Neuron (in vitro differentiated cells): ENCODE measurements at regions not wholly inside any gene's neighbourhood (a gene's known extent, or its start where the extent isn't known, plus 50 kb on each side); places are given as distances from the start of the nearest gene placed in this dataset.
"Not testable (repeated sequence)": the region's sequence is repeated elsewhere in the genome, so short reads cannot be mapped to it uniquely, and the experiment has no call there.

ENCODE experiments used
- H2AFZ ChIP-seq: one replicate; pipeline ENCODE4 v1.6.1; 2013; ENCODE audit warnings: low read depth, mild to moderate bottlenecking, inconsistent platforms, low read length, moderate library complexity
- H3K27me3 ChIP-seq: one replicate; pipeline ENCODE4 v1.6.1; 2013; ENCODE audit warnings: low read length; ENCODE audit not compliant: insufficient read depth
- H3K36me3 ChIP-seq: one replicate; pipeline ENCODE4 v1.6.1; 2013; ENCODE audit warnings: low read length; ENCODE audit not compliant: insufficient read depth
- H3K4me1 ChIP-seq: one replicate; pipeline ENCODE4 v1.6.1; 2013; ENCODE audit warnings: low read length; ENCODE audit not compliant: insufficient read depth
- H3K4me3 ChIP-seq: 2 replicates; pipeline ENCODE4 v1.5.1; 2013; ENCODE audit warnings: mild to moderate bottlenecking, low read length, moderate library complexity
- H3K9me3 ChIP-seq: one replicate; pipeline ENCODE4 v1.6.1; 2013; ENCODE audit warnings: low read length

DNA sequence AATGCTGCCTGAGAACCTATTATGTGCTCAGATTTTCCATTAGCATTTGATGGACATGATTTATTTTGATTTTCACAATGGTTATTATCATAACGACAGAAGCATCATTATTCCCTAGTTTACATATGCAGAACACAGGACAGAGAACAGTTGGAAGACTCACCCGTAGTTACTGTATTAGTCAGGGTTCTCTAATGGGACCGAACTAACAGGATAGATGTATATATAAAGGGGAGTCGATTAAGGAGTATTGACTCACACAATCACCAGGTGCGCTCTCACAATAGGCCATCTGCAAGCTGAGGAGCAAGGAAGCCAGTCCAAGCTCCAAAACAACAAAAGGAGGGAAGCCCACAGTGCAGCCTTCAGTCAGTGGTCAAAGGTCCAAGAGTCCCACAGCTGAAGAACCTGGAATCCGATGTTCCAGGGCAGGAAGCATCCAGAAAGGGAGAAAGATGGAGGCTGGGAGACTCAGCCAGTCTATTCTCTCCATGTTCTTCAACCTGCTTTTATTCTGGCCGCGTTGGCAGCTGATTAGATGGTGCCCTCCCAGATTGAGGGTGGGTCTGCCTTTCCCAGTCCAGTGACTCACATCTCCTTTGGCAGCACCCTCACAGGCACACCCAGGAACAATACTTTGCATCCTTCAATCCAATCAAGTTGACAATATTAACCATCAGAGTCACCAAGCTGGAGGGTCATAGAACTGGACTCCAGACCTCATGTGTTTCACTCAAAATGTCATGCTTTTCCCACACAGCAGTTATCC is 92.7 kb upstream of the XYLT1 start:
- Histone ChIP-seq H3K9me3 (no peaks in the 10 kb centered on the region), H2AFZ (no peak overlapping the region), H3K4me3 (no peak overlapping the region), H3K27me3 (no peaks in the 10 kb centered on the region), H3K4me1 (no peaks in the 10 kb centered on the region), H3K36me3 (no peaks in the 10 kb centered on the region)

DNA sequence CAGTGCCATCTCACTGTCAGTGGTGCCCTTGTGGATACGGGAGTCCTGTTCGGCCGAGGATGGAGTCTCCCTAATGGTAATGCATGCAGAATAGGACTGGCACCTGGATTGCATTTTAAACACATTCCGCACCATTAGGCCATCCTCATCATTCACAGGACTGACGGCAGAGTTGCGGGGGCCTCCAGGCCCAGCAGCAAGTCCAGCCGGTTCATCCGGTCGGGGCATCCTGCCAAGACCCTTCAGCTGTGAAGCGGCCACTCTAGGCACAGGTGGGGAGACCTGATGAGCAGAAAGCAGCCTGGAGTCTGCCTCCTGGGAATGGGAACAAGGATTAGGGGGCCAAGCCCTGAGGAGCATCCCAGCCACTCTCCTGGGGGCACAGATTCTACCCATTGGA is 90.3 kb upstream of the XYLT1 start:
- H2AFZ ChIP-seq, result no peak overlapping the region

DNA sequence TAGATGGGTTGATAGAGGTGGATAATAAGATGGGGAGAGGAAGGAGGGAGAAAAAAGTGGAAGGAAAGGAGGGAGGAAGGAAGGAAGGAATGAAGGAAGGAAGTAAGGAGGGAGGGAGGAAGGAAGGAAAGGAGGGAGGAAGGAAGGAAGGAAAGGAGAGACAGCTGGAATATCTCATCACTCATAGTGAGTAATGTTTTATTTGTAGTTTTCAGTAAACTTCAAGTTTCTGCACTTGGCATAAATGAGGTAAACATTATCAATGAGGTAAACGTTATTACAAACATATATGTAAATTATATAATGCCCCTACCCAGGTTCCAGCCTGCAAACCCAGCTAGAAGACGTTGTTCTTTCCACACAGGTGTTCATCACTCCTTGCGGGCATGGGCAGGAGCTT is 89.8 kb upstream of the XYLT1 start:
- Histone ChIP-seq H3K36me3 (no peaks in the 10 kb centered on the region), H3K4me1 (no peaks in the 10 kb centered on the region), H2AFZ (no peak overlapping the region), H3K4me3 (no peak overlapping the region), H3K9me3 (no peaks in the 10 kb centered on the region), H3K27me3 (no peaks in the 10 kb centered on the region)

More for the DNA sequence above, 90.3 kb upstream of the XYLT1 start:
- H3K9me3 ChIP-seq, result no peaks in the 10 kb centered on the region
- no peaks in the 10 kb centered on the region for H3K4me1 ChIP-seq
- H3K27me3 ChIP-seq, result no peaks in the 10 kb centered on the region
- no peak overlapping the region for H3K4me3 ChIP-seq
- no peaks in the 10 kb centered on the region for H3K36me3 ChIP-seq

DNA sequence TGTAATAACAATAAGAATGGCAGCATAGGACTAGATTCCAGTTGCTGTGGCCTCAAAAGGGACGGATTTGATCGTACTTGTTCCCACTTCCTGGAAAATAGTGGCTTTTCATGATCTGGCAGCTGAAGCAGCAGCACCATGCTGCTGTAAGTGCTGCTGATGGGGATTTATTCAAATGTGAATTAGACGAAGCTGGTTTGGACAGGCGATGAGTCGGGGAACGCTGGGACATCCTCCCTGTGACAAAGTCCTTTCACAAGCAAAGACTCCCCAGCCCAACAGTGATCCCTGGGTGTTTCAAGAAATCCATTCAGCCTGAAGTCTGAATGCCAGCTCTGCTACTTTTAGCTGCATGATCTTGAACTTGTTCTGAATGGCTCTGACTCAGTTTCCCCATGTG is 88.6 kb upstream of the XYLT1 start:
- Histone ChIP-seq H3K27me3 (peaks cover 2% of the 10 kb centered on the region), H3K4me1 (no peaks in the 10 kb centered on the region), H3K9me3 (no peaks in the 10 kb centered on the region), H3K4me3 (no peak overlapping the region), H2AFZ (no peak overlapping the region), H3K36me3 (no peaks in the 10 kb centered on the region)

DNA sequence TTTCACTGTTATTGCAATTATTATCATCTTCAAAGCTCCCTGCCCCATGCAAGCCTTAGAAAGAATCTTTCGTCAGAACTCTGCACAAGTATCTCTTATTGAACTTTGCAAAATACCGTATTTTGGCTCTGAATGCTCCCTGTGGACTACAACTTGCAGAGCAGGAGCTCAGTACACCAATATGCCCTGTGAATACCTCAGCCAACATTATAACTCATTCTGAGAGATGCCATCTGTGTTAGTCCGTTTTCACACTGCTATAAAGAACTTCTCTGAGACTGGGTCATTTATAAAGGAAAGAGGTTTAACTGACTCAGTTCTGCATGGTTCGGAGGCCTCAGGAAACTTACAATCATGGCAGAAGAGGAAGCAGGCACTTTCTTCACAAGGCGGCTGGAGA is 87.2 kb upstream of the XYLT1 start:
- H3K4me3 ChIP-seq, result no peak overlapping the region
- H3K27me3 ChIP-seq, result peaks cover 7% of the 10 kb centered on the region
- H3K4me1 ChIP-seq, result no peaks in the 10 kb centered on the region
- H2AFZ ChIP-seq, result no peak overlapping the region
- H3K36me3 ChIP-seq, result no peaks in the 10 kb centered on the region
- H3K9me3 ChIP-seq, result no peaks in the 10 kb centered on the region

DNA sequence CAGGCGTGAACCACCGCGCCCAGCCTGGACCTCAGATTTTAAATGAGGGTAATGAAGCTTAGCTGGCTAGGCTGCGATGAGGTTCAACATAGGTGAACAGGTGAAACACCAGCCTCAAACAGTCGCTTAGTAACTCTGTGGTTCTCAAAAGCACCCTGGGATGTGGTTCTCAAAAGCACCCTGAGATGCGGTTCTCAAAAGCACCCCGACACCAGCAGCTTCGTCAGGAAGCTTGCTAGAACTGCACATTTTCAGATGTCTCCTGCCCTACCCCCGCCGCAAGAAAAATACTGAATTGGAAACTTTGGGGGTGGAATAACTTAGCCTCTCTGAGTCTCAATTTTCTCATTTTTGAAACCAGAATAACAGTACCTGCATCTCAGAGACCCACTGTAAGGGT is 86.7 kb upstream of the XYLT1 start:
- Histone ChIP-seq H3K4me3 (no peak overlapping the region), H3K27me3 (peaks cover 7% of the 10 kb centered on the region)

DNA sequence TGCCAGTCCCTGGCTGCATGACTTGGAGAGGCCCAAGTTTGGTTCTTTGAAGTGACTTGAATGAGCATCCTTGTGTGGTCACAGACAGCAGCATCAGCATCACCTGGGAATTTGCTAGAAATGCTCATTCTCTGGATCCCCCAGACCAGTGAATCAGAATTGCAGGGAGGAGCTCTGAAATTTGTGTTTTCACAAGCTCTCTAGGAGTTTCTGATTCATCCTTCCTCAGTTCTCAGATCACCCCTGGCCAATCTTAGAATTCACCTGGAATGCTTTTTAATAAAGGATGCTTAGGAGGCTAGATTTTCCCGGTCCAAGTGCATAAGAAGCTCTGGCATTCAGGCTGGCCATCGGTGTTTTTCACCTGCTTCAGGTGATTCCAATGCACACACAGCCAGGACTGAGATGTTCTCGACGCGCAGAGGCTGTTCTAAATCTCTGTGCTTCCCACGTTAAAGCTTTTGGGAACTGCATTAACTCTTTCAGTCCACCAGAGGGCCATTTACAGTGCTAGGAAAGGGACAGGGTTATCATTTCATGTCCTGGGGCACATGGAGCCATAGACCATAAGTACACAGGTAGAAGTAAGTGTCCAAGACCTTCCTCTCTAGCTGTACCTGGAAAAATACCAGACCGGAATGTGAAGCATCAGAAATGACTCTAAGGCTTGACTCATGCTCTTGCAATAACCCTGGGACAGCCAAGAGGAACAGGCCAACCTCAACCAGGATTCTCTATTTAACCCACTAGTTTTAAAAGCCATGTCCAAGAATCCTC is 85.7 kb upstream of the XYLT1 start:
- H3K9me3 ChIP-seq, result no peaks in the 10 kb centered on the region
- H3K27me3 ChIP-seq, result peaks cover 7% of the 10 kb centered on the region
- no peaks in the 10 kb centered on the region for H3K4me1 ChIP-seq
- no peak overlapping the region for H2AFZ ChIP-seq
- H3K36me3 ChIP-seq, result no peaks in the 10 kb centered on the region
- H3K4me3 ChIP-seq, result no peak overlapping the region

More for the DNA sequence above, 86.7 kb upstream of the XYLT1 start:
- Histone ChIP-seq H3K36me3 (no peaks in the 10 kb centered on the region), H3K9me3 (no peaks in the 10 kb centered on the region), H3K4me1 (no peaks in the 10 kb centered on the region), H2AFZ (no peak overlapping the region)

DNA sequence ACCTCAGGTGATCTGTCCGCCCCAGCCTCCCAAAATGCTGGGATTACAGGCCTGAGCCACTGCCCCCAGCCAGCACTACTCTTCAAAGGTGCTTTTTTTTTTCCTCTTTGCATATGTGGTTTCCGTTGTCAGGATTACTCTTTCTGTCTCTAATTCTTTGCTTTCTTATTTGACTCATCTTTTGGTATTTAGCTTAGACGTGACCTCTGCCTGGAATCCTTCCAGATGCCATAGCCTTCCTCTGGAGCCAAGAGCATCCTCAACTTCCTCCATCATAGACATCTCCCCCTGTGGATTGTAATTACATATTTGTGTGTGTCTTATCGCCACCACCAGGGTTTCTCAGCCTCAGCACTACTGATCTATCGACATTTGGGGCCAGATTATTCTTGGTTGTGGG is 84.4 kb upstream of the XYLT1 start:
- Histone ChIP-seq H3K9me3 (no peaks in the 10 kb centered on the region), H3K27me3 (peaks cover 7% of the 10 kb centered on the region), H3K4me3 (no peak overlapping the region), H3K4me1 (no peaks in the 10 kb centered on the region), H2AFZ (no peak overlapping the region), H3K36me3 (no peaks in the 10 kb centered on the region)

DNA sequence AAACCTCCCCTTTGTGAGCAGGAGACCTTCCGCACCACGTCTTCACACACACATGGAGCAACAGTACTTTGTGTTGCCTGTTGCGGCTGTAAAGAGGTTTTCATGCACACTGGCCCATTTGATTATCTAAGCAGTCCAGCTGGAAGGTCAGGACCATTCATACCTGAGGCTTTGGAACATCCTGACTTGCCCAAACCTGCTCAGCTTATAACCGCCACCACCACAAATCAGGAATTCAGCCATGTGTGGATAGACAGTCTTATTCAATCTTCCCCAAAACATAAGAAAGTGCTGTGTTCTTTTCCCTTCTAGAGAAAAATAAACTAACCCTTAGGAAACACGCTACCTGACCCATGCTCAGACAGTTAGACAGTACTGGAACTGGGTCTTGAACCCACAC is 81.6 kb upstream of the XYLT1 start:
- Histone ChIP-seq H3K9me3 (no peaks in the 10 kb centered on the region), H3K36me3 (no peaks in the 10 kb centered on the region)

DNA sequence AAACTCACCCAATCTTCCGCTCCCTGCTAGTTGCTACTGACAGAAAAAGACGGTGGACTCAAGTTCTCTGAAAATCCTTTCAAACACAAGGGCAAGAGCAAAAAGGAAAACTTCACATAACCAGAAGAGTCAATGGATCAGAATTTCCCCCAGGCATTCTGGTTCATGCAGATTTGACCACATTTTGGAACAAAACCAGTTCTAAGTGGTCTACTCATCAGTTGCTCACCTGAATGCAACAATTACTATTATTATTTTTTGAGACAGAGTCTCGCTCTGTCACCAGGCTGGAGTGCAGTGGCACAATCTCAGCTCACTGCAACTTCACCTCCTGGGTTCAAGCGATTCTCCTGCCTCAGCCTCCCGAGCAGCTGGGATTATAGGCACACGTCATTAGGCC is 80.9 kb upstream of the XYLT1 start:
- not testable (repeated sequence) for H3K4me1 ChIP-seq, H3K9me3 ChIP-seq, H2AFZ ChIP-seq, H3K36me3 ChIP-seq, H3K4me3 ChIP-seq, H3K27me3 ChIP-seq

More for the DNA sequence above, 81.6 kb upstream of the XYLT1 start:
- Histone ChIP-seq H3K4me3 (no peak overlapping the region), H3K4me1 (no peaks in the 10 kb centered on the region), H2AFZ (no peak overlapping the region), H3K27me3 (peaks cover 7% of the 10 kb centered on the region)

DNA sequence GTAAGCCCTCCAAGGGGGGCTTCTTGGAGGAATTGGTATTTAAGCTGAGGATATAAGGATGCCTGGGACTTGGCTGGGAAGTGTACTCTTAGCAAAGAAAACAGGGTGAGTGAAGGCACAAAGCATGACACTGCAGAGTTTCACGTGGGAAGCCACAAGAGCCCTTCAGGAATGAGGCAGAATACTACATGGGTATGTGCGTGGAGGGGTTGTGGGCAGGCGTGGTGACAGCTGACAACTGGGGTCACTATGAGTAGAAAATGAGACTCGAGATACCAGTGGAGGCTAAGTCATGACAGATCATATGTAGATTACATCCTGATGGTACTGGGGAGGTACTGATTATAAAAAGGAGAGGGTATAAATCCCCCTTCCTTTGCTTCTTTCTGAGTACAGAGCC is 78.1 kb upstream of the XYLT1 start:
- no peak overlapping the region for H3K4me3 ChIP-seq
- peaks cover 5% of the 10 kb centered on the region for H3K27me3 ChIP-seq
- H2AFZ ChIP-seq, result no peak overlapping the region
- no peaks in the 10 kb centered on the region for H3K9me3 ChIP-seq
- H3K36me3 ChIP-seq, result no peaks in the 10 kb centered on the region
- no peaks in the 10 kb centered on the region for H3K4me1 ChIP-seq

DNA sequence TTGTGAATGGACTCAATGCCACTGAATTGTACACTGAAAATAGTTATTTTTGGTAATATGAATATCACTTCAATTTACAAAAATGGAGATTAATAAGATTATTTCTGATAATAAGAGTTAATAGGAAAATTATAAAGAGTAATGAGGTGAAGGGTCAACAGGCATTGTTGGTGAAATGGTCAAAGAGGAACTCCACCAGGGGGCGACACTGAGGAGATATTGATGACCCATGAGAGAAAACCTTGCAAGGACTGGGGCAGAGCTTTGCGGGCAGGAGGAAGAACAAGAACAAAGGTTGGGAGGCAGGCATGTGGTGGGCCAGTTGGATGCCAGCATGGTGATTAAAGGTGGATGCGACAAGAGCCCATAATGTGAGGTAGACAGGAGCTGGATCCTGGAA is 74.0 kb upstream of the XYLT1 start:
- Histone ChIP-seq H3K4me1 (no peaks in the 10 kb centered on the region), H2AFZ (no peak overlapping the region), H3K4me3 (no peak overlapping the region), H3K9me3 (no peaks in the 10 kb centered on the region), H3K27me3 (no peaks in the 10 kb centered on the region), H3K36me3 (no peaks in the 10 kb centered on the region)

DNA sequence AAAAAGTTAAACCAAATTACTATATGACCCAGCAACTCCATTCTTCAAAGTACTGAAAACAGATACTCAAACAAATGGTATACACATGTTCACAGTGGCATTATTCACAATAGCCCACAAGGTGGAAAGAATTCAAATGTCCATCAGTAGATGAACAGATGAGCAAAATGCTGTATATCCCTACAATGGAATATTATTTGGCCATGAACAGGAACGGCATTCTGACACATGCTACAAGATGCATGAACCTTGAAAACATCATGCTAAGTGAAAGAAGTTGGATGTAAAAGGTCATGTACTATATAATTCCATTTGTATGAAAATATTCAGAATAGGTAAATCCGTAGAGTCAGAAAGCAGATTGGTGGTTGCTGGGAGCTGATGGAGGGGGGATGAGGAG is 73.5 kb upstream of the XYLT1 start:
- Histone ChIP-seq H3K9me3 (no peaks in the 10 kb centered on the region), H3K36me3 (no peaks in the 10 kb centered on the region), H2AFZ (no peak overlapping the region), H3K27me3 (no peaks in the 10 kb centered on the region), H3K4me1 (no peaks in the 10 kb centered on the region), H3K4me3 (no peak overlapping the region)
